PC-9 (cell line): ENCODE measurements at regions not wholly inside any gene's neighbourhood (a gene's known extent, or its start where the extent isn't known, plus 50 kb on each side); places are given as distances from the start of the nearest gene placed in this dataset.

Experiments
- EZH2 ChIP-seq: fragments of 200-600 bp; sonication (generic); IDR thresholded peaks from 2 replicates; pipeline ENCODE4 v1.8.0; 2017; ENCODE audit warnings: antibody characterized with exemption, low read depth
- TF ChIP-seq, protein P1 (sequence below): fragments of 200-600 bp; sonication (generic); conservative IDR thresholded peaks from 2 replicates; pipeline ENCODE4 v1.6.1; 2017; ENCODE audit warnings: mixed run types, antibody characterized with exemption, mild to moderate bottlenecking, moderate library complexity

DNA sequence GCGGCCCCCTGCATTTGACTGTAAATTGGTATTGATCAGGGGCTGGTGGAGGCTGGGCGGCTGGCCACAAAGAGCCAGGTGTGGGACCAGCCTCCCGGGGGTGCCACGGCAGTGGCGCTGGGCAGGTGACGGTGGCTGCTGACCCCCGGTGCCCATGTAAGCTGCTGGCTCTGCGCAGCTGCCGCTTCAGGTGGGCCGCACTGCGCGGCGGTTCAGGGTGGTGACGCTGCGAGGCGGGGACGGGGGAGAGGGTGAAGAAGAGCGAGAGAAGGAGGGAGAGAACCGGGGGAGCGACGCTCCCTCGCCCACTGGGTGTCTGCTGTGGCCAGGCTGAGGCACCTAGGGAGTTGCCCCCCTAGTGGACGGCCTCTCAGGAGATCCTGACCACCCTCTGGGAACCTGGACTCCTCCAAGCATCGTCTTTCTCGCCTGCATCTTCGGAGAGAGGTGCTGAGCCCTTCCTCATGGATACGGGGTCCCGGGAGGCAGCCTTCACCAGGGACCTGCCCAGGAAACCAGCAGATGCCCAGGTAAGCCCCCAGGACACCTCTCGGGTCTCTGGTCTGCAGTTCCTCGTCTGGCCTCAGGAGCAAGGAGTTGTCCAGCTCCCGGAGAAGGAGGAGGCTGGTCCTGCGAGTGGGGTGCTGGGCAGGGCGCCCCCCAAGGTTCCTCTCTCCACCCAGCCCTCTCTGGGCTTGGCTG is 77.5 kb upstream of the GATA5 start:
- TF ChIP-seq EZH2 = no peak
- TF ChIP-seq, protein P1, sequence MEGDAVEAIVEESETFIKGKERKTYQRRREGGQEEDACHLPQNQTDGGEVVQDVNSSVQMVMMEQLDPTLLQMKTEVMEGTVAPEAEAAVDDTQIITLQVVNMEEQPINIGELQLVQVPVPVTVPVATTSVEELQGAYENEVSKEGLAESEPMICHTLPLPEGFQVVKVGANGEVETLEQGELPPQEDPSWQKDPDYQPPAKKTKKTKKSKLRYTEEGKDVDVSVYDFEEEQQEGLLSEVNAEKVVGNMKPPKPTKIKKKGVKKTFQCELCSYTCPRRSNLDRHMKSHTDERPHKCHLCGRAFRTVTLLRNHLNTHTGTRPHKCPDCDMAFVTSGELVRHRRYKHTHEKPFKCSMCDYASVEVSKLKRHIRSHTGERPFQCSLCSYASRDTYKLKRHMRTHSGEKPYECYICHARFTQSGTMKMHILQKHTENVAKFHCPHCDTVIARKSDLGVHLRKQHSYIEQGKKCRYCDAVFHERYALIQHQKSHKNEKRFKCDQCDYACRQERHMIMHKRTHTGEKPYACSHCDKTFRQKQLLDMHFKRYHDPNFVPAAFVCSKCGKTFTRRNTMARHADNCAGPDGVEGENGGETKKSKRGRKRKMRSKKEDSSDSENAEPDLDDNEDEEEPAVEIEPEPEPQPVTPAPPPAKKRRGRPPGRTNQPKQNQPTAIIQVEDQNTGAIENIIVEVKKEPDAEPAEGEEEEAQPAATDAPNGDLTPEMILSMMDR = no peak
